ENCODE measurements at regions not wholly inside any gene's neighbourhood (a gene's known extent, or its start where the extent isn't known, plus 50 kb on each side); places are given as distances from the start of the nearest gene placed in this dataset.
"Not testable (repeated sequence)": the region's sequence is repeated elsewhere in the genome, so short reads cannot be mapped to it uniquely, and the experiment has no call there.

- no peak for DNase-seq (ENCODE audit: low read depth in 4 of 4, low spot score in 3 of 4)
Measured at GRCh38 chrX:140343226-140343868, 161.5 kb downstream of the SOX3 start.

GRCh38 chrX:140342410-140342809 is 162.5 kb downstream of the SOX3 start:
- no peak for DNase-seq (ENCODE audit: low read depth in 4 of 4, low spot score in 3 of 4)

- DNase-seq (ENCODE audit: low read depth in 4 of 4, low spot score in 3 of 4), result no peak
Measured at GRCh38 chrX:140337263-140337662, 167.6 kb downstream of the SOX3 start.

- no peak for DNase-seq (ENCODE audit: low read depth in 4 of 4, low spot score in 3 of 4)
Measured at GRCh38 chrX:140318296-140318695, 186.6 kb downstream of the SOX3 start.

- DNase-seq (ENCODE audit: low read depth in 4 of 4, low spot score in 3 of 4), result no peak
Measured at GRCh38 chrX:140317462-140317861, 187.4 kb downstream of the SOX3 start.

- no peak for DNase-seq (ENCODE audit: low read depth in 4 of 4, low spot score in 3 of 4)
Measured at GRCh38 chrX:140298960-140299825, 205.7 kb downstream of the SOX3 start.

GRCh38 chrX:140297273-140297672 is 207.6 kb downstream of the SOX3 start:
- no peak for DNase-seq (ENCODE audit: low read depth in 4 of 4, low spot score in 3 of 4)

- DNase-seq (ENCODE audit: low read depth in 4 of 4, low spot score in 3 of 4), result no peak
Measured at GRCh38 chrX:140292961-140293360, 211.9 kb downstream of the SOX3 start.

- DNase-seq (ENCODE audit: low read depth in 4 of 4, low spot score in 3 of 4), result no peak
Measured at GRCh38 chrX:140292188-140292587, 212.7 kb downstream of the SOX3 start.

GRCh38 chrX:140274811-140275525 is 229.9 kb downstream of the SOX3 start:
- no peak for DNase-seq (ENCODE audit: low read depth in 4 of 4, low spot score in 3 of 4)

- no peak for DNase-seq (ENCODE audit: low read depth in 4 of 4, low spot score in 3 of 4)
Measured at GRCh38 chrX:140273921-140274320, 230.9 kb downstream of the SOX3 start.

- no peak for DNase-seq (ENCODE audit: low read depth in 4 of 4, low spot score in 3 of 4)
Measured at GRCh38 chrX:140250391-140250790, 254.5 kb downstream of the SOX3 start.

GRCh38 chrX:140249088-140249487 is 255.8 kb downstream of the SOX3 start:
- DNase-seq (ENCODE audit: low read depth in 4 of 4, low spot score in 3 of 4), result no peak

GRCh38 chrX:140229191-140229590 is 263.9 kb upstream of the CXorf66 start:
- no peak for DNase-seq (ENCODE audit: low read depth in 4 of 4, low spot score in 3 of 4)

- not testable (repeated sequence) for DNase-seq (ENCODE audit: low read depth in 4 of 4, low spot score in 3 of 4)
Measured at GRCh38 chrX:140226037-140226436, 260.7 kb upstream of the CXorf66 start.

- not testable (repeated sequence) for DNase-seq (ENCODE audit: low read depth in 4 of 4, low spot score in 3 of 4)
Measured at GRCh38 chrX:140215894-140216293, 250.6 kb upstream of the CXorf66 start.

GRCh38 chrX:140214518-140214917 is 249.2 kb upstream of the CXorf66 start:
- not testable (repeated sequence) for DNase-seq (ENCODE audit: low read depth in 4 of 4, low spot score in 3 of 4)

GRCh38 chrX:140206657-140207056 is 241.3 kb upstream of the CXorf66 start:
- no peak for DNase-seq (ENCODE audit: low read depth in 4 of 4, low spot score in 3 of 4)

- no peak for DNase-seq (ENCODE audit: low read depth in 4 of 4, low spot score in 3 of 4)
Measured at GRCh38 chrX:140190441-140191108, 225.3 kb upstream of the CXorf66 start.

GRCh38 chrX:140180585-140180984 is 215.3 kb upstream of the CXorf66 start:
- DNase-seq (ENCODE audit: low read depth in 4 of 4, low spot score in 3 of 4), result no peak

GRCh38 chrX:140177821-140178220 is 212.5 kb upstream of the CXorf66 start:
- no peak for DNase-seq (ENCODE audit: low read depth in 4 of 4, low spot score in 3 of 4)
